BE2C (cell line): ENCODE measurements at regions not wholly inside any gene's neighbourhood (a gene's known extent, or its start where the extent isn't known, plus 50 kb on each side); places are given as distances from the start of the nearest gene placed in this dataset.
"Not testable (repeated sequence)": the region's sequence is repeated elsewhere in the genome, so short reads cannot be mapped to it uniquely, and the experiment has no call there.

Experiments used
- DNase-seq: peaks from one replicate; pipeline ENCODE4 v3.0.0-alpha.2; 2020
- H3K27me3 ChIP-seq: fragments of 250-450 bp; sonication (Bioruptor Pico); 2 replicates; pipeline ENCODE4 v1.5.1; 2020; ENCODE audit warnings: mild to moderate bottlenecking
- H3K36me3 ChIP-seq: fragments of 250-450 bp; sonication (Bioruptor Pico); 2 replicates; pipeline ENCODE4 v1.5.1; 2020; ENCODE audit warnings: mild to moderate bottlenecking
- H3K4me1 ChIP-seq: fragments of 250-450 bp; sonication (Bioruptor Pico); 2 replicates; pipeline ENCODE4 v1.5.1; 2020
- H3K4me3 ChIP-seq: 2 replicates; pipeline ENCODE4 v1.5.1; 2011; ENCODE audit warnings: low read depth, low read length
- H3K9me3 ChIP-seq: fragments of 250-450 bp; sonication (Bioruptor Pico); 2 replicates; pipeline ENCODE4 v1.5.1; 2020
- TF ChIP-seq, protein P1 (sequence below): IDR thresholded peaks from 2 replicates; pipeline ENCODE4 v1.5.1; 2012; ENCODE audit warnings: mild to moderate bottlenecking, low read depth, low read length

GRCh38 chr13:86900906-86901305 lies 770.3 kb upstream of the SLITRK5 start:
- Histone ChIP-seq H3K27me3 (no peaks in the 10 kb centered on the region), H3K36me3 (no peaks in the 10 kb centered on the region), H3K9me3 (no peaks in the 10 kb centered on the region), H3K4me1 (no peaks in the 10 kb centered on the region), H3K4me3 (no peak overlapping the region)
- no peak for DNase-seq
- TF ChIP-seq, protein P1, sequence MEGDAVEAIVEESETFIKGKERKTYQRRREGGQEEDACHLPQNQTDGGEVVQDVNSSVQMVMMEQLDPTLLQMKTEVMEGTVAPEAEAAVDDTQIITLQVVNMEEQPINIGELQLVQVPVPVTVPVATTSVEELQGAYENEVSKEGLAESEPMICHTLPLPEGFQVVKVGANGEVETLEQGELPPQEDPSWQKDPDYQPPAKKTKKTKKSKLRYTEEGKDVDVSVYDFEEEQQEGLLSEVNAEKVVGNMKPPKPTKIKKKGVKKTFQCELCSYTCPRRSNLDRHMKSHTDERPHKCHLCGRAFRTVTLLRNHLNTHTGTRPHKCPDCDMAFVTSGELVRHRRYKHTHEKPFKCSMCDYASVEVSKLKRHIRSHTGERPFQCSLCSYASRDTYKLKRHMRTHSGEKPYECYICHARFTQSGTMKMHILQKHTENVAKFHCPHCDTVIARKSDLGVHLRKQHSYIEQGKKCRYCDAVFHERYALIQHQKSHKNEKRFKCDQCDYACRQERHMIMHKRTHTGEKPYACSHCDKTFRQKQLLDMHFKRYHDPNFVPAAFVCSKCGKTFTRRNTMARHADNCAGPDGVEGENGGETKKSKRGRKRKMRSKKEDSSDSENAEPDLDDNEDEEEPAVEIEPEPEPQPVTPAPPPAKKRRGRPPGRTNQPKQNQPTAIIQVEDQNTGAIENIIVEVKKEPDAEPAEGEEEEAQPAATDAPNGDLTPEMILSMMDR: no peak

DNA sequence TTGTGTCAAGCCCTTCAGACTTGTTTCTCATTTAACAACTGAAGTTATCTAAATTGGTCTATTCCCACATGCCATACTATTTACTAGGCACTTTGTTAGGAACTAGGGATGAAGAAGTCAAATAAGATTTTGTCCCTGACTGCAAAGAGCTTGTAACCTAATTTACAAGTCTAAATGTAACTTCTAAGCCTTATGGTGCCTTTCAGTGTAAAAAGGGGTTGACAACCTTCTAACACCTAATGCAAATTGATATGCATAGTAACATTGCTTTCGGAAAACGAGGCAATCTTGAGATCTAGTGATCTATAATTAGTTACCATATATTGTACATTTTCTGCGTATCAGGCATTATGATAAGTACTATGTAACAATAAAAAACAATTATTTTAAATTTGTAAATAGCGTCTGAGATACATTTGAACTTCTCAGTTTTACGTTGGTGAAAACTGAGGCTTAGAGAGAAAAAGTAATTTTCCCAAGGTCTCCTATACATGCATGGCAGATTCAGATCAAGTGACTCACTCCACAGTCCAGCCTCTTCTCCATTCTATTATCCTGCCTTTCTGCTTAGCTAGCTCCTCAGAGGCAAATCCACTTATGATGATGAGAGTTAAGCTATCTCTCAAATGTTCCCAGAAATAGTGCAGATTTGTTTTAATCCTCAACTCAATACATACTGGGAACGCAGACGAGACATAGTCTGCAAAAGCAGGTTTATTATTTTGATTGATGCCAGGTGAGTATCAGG lies 764.9 kb upstream of the SLITRK5 start:
- no peaks in the 10 kb centered on the region for H3K4me1 ChIP-seq
- no peak overlapping the region for H3K4me3 ChIP-seq
- H3K9me3 ChIP-seq: no peaks in the 10 kb centered on the region
- TF ChIP-seq, protein P1: no peak
- no peak for DNase-seq
- H3K27me3 ChIP-seq: no peaks in the 10 kb centered on the region
- no peaks in the 10 kb centered on the region for H3K36me3 ChIP-seq

DNA sequence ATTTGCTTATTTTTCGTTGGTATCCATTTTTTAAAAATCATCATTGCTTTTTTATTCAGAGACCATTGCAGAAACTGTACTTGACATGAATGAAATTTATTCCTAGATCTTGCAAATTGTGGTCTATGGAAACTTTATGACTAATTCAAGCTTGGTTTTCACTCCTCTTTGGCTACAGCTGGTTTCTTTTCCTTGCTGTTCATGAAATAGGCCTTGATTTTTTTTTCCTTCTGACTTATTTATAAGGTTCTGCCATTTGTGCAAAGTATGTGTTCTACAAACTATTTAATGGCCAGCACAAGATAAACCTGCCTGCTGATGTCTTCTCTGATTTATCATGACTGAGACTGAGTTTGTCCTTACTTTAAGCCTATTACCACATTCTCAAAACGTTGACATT lies 764.0 kb upstream of the SLITRK5 start:
- TF ChIP-seq, protein P1: no peak
- H3K4me3 ChIP-seq: no peak overlapping the region
- H3K27me3 ChIP-seq: no peaks in the 10 kb centered on the region
- DNase-seq: no peak
- no peaks in the 10 kb centered on the region for H3K9me3 ChIP-seq
- no peaks in the 10 kb centered on the region for H3K4me1 ChIP-seq
- no peaks in the 10 kb centered on the region for H3K36me3 ChIP-seq

DNA sequence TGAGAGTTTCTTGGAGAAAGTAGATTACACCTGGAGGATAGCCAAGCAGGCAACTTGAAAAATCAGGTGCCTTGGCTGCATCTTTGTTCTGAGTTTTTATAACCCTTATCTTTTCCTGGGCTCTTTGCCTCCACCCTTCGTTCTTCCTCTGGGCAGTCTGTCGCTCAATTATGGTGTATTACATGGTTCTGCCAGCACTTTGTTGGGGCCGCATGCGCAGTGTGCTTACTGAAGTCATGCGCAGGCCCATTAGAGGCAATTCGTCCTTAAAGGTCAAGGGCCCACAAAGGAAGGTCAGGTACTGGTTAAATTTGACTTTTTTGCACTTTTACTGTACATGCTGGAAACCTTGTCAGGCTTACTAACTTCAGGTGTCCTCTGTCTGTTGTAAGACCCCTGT lies 761.9 kb upstream of the SLITRK5 start:
- Histone ChIP-seq H3K4me3 (no peak overlapping the region), H3K36me3 (no peaks in the 10 kb centered on the region), H3K4me1 (no peaks in the 10 kb centered on the region), H3K9me3 (no peaks in the 10 kb centered on the region), H3K27me3 (no peaks in the 10 kb centered on the region)
- DNase-seq: no peak
- TF ChIP-seq, protein P1: no peak

DNA sequence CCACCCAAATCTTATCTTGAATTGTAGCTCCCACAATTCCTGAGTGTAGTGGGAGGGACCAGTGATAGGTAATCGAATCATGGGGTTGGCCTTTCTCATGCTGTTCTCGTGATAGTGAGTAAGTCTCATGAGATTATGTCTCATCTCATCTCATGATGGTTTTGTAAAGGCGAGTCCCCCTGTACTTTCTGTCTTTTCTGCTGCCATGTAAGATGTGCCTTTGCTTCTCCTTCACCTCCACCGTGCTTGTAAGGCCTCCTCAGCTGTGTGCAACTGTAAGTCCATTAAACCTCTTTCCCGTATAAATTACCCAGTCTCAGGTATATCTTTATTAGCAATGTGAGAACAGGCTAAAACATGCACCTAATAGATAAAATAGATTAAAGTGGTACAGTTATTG lies 756.4 kb upstream of the SLITRK5 start:
- H3K9me3 ChIP-seq: no peaks in the 10 kb centered on the region
- no peaks in the 10 kb centered on the region for H3K4me1 ChIP-seq
- no peak overlapping the region for H3K4me3 ChIP-seq
- TF ChIP-seq, protein P1: no peak
- H3K36me3 ChIP-seq: no peaks in the 10 kb centered on the region
- no peak for DNase-seq
- no peaks in the 10 kb centered on the region for H3K27me3 ChIP-seq

DNA sequence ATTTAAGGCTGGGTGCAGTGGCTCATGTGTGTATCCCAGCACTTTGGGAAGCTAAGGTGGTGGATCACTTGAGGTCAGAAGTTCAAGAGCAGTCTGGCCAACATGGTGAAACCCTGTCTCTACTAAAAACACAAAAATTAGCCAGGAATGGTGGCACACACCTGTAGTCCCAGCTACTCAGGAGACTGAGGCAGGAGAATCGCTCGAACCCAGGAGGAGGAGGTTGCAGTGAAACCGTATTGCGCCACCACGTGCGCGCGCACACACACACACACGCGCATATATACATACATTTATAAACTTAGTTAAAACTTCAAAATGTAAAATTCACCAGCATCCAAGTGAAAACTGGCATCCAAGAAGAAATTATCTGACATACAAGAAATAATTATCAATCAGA lies 753.7 kb upstream of the SLITRK5 start:
- DNase-seq, H3K36me3 ChIP-seq, H3K27me3 ChIP-seq, H3K4me1 ChIP-seq, H3K4me3 ChIP-seq, H3K9me3 ChIP-seq: not testable (repeated sequence)
